Neural progenitor cell (in vitro differentiated cells): ENCODE measurements at regions not wholly inside any gene's neighbourhood (a gene's known extent, or its start where the extent isn't known, plus 50 kb on each side); places are given as distances from the start of the nearest gene placed in this dataset.

Source experiments
- DNase-seq: peaks from one replicate; pipeline ENCODE4 v3.0.0-alpha.2; 2016; ENCODE audit warnings: low spot score
- H2AFZ ChIP-seq: fragments of 200-600 bp; sonication (generic); replicated peaks from 2 replicates; pipeline ENCODE4 v1.6.1; 2016; ENCODE audit warnings: antibody characterized with exemption
- H3F3A ChIP-seq: fragments of 200-600 bp; sonication (generic); 2 replicates; pipeline ENCODE4 v1.6.1; 2016; ENCODE audit warnings: antibody characterized with exemption, low read depth
- H3K27ac ChIP-seq: fragments of 200-600 bp; sonication (generic); 2 replicates; pipeline ENCODE4 v1.5.1; 2016; ENCODE audit warnings: mild to moderate bottlenecking
- H3K27me3 ChIP-seq: fragments of 200-600 bp; sonication (generic); 2 replicates; pipeline ENCODE4 v1.6.1; 2016; ENCODE audit warnings: mild to moderate bottlenecking, moderate library complexity
- H3K36me3 ChIP-seq: fragments of 200-600 bp; sonication (generic); 2 replicates; pipeline ENCODE4 v1.5.1; 2016
- H3K4me1 ChIP-seq: fragments of 200-600 bp; sonication (generic); 2 replicates; pipeline ENCODE4 v1.6.1; 2016; ENCODE audit warnings: mixed run types
- H3K4me2 ChIP-seq: fragments of 200-600 bp; sonication (generic); 2 replicates; pipeline ENCODE4 v1.6.1; 2016
- H3K4me3 ChIP-seq: fragments of 200-600 bp; sonication (generic); 2 replicates; pipeline ENCODE4 v1.5.1; 2016
- H3K79me2 ChIP-seq: fragments of 200-600 bp; sonication (generic); 2 replicates; pipeline ENCODE4 v1.6.1; 2016; ENCODE audit warnings: low read depth
- H3K9ac ChIP-seq: fragments of 200-600 bp; sonication (generic); 2 replicates; pipeline ENCODE4 v1.6.1; 2016
- H3K9me3 ChIP-seq: fragments of 200-600 bp; sonication (generic); 2 replicates; pipeline ENCODE4 v1.5.1; 2016; ENCODE audit warnings: low read depth
- H4K20me1 ChIP-seq: fragments of 200-600 bp; sonication (generic); 2 replicates; pipeline ENCODE4 v1.6.1; 2016; ENCODE audit warnings: low read depth
- H3K27ac Mint-ChIP-seq: 3 replicates; pipeline ENCODE4 v1.8.0; 2021; ENCODE audit warnings: mixed read lengths
- H3K27me3 Mint-ChIP-seq: 2 replicates; pipeline ENCODE4 v1.8.0; 2022; ENCODE audit warnings: low read depth, mild to moderate bottlenecking, inconsistent platforms, moderate library complexity, mixed read lengths; ENCODE audit not compliant: insufficient read depth
- H3K36me3 Mint-ChIP-seq: 3 replicates; pipeline ENCODE4 v1.8.0; 2021; ENCODE audit warnings: mixed read lengths
- H3K4me1 Mint-ChIP-seq: 3 replicates; pipeline ENCODE4 v1.8.0; 2021; ENCODE audit warnings: mixed read lengths
- H3K4me3 Mint-ChIP-seq: 3 replicates; pipeline ENCODE4 v1.8.0; 2021; ENCODE audit warnings: mild to moderate bottlenecking, moderate library complexity, mixed read lengths
- H3K9me3 Mint-ChIP-seq: 3 replicates; pipeline ENCODE4 v1.8.0; 2020; ENCODE audit warnings: mixed read lengths
- EZH2 ChIP-seq: fragments of 200-600 bp; sonication (generic); IDR thresholded peaks from 2 replicates; pipeline ENCODE4 v1.6.1; 2017; ENCODE audit warnings: antibody characterized with exemption, mild to moderate bottlenecking, moderate library complexity
- EZH2phosphoT487 ChIP-seq: fragments of 200-600 bp; sonication (generic); IDR thresholded peaks from 2 replicates; pipeline ENCODE4 v1.6.1; 2017; ENCODE audit warnings: antibody characterized with exemption
- TF ChIP-seq, protein P1 (sequence below): fragments of 200-600 bp; sonication (generic); IDR thresholded peaks from 2 replicates; pipeline ENCODE4 v1.5.1; 2017; ENCODE audit warnings: antibody characterized with exemption, mild to moderate bottlenecking

DNA sequence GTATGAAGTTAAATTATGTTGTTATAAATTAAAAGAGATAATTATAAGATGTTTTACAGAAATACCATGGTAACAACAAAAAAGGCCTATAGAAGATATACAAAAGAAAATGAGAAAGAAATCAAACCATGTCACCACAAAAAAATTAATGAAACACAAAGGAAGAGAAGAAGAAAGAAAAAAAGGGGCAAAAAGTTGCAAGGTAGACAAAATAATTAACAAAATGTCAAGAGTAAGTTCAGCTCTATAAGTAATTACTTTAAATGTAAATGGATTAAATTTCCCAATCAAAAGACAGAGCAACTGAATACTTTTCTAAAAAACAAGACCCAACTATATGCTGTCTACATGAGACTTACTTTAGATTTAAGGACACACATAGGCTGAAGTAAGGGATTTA lies 378.4 kb upstream of the FSHR start:
- DNase-seq: no peak
- H3K27me3 ChIP-seq: no peaks in the 10 kb centered on the region
- Mint-ChIP-seq H3K4me1 (no peaks in the 10 kb centered on the region), H3K27me3 (no peaks in the 10 kb centered on the region), H3K36me3 (no peaks in the 10 kb centered on the region), H3K4me3 (no peak overlapping the region), H3K27ac (no peak overlapping the region), H3K9me3 (peaks cover 17% of the 10 kb centered on the region)
- no peak overlapping the region for H3K4me2 ChIP-seq
- H3K9me3 ChIP-seq: peaks cover 9% of the 10 kb centered on the region
- no peak overlapping the region for H3K4me3 ChIP-seq
- H3F3A ChIP-seq: no peaks in the 10 kb centered on the region
- no peaks in the 10 kb centered on the region for H3K4me1 ChIP-seq
- no peak for TF ChIP-seq EZH2phosphoT487
- TF ChIP-seq EZH2: no peak
- TF ChIP-seq, protein P1, sequence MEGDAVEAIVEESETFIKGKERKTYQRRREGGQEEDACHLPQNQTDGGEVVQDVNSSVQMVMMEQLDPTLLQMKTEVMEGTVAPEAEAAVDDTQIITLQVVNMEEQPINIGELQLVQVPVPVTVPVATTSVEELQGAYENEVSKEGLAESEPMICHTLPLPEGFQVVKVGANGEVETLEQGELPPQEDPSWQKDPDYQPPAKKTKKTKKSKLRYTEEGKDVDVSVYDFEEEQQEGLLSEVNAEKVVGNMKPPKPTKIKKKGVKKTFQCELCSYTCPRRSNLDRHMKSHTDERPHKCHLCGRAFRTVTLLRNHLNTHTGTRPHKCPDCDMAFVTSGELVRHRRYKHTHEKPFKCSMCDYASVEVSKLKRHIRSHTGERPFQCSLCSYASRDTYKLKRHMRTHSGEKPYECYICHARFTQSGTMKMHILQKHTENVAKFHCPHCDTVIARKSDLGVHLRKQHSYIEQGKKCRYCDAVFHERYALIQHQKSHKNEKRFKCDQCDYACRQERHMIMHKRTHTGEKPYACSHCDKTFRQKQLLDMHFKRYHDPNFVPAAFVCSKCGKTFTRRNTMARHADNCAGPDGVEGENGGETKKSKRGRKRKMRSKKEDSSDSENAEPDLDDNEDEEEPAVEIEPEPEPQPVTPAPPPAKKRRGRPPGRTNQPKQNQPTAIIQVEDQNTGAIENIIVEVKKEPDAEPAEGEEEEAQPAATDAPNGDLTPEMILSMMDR: no peak
- no peaks in the 10 kb centered on the region for H4K20me1 ChIP-seq
- no peaks in the 10 kb centered on the region for H3K79me2 ChIP-seq
- H3K36me3 ChIP-seq: no peaks in the 10 kb centered on the region
- H3K27ac ChIP-seq: no peak overlapping the region
- no peak overlapping the region for H3K9ac ChIP-seq
- H2AFZ ChIP-seq: no peak overlapping the region

DNA sequence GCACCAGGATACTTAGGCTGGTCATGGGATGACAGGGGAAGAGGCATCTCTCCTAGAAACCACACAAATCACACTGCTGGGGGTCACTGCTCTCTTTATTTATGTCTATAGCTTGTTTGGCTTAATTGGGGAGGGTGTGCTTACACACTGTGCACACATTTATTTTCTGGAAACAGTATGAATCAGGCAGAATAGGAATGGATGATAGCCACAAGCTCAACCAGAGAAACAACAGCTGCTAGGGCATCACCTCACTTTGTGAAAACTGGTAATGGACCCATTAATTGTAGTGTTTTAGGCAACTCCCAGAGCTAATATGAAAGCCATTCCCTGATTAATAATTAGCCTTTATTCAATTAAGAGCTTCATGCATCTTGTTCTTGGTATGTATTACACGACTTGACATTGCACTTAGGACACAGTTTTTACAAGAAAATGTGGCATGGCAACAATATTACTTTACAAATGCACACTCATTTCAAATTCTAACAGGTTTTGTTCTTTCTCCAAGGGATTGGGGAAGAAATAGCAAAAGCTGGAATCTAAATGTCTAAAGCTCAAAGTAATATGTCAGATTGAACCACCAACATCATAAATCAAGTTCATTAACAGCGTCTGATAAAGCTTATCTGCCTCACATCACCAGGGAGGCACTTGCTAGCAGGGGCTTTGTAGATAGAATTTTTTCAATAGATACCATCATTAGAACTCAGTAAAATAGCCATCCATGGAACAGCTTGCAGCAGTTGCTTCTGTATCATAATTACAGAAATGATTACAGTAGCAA lies 361.9 kb upstream of the FSHR start:
- Histone ChIP-seq H3K4me2 (no peak overlapping the region), H3K79me2 (no peaks in the 10 kb centered on the region), H3K36me3 (no peaks in the 10 kb centered on the region), H3K4me1 (no peaks in the 10 kb centered on the region), H3K9ac (no peak overlapping the region), H4K20me1 (no peaks in the 10 kb centered on the region), H3K27me3 (no peaks in the 10 kb centered on the region), H3K9me3 (no peaks in the 10 kb centered on the region), H3F3A (no peaks in the 10 kb centered on the region), H2AFZ (no peak overlapping the region), H3K4me3 (no peak overlapping the region), H3K27ac (no peak overlapping the region)
- Mint-ChIP-seq H3K27ac (no peak overlapping the region), H3K27me3 (peaks cover 2% of the 10 kb centered on the region), H3K4me1 (no peaks in the 10 kb centered on the region), H3K4me3 (no peak overlapping the region), H3K9me3 (peaks cover 4% of the 10 kb centered on the region), H3K36me3 (no peaks in the 10 kb centered on the region)
- no peak for DNase-seq
- no peak for TF ChIP-seq EZH2phosphoT487
- TF ChIP-seq, protein P1: no peak
- no peak for TF ChIP-seq EZH2

DNA sequence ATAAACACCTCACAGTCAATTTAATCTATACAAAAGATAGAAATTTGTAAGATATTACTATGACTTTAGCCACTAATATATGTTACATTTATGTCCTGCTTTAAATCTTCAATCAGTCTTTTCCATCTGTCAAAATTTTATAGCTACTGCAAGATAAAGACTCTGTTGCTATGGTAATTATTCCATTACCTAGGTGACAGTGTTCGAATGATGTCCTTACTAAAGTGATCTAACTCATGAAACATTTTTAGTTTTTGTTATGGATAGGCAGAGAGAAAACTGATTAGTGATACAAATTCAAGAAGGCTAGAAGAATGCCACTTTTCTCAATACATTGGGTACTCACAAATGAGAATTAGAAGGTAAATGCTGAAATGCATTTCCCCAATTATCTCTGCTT lies 359.9 kb upstream of the FSHR start:
- Mint-ChIP-seq H3K4me1 (no peaks in the 10 kb centered on the region), H3K27ac (no peak overlapping the region), H3K27me3 (no peaks in the 10 kb centered on the region), H3K4me3 (no peak overlapping the region), H3K9me3 (peaks cover 4% of the 10 kb centered on the region), H3K36me3 (no peaks in the 10 kb centered on the region)
- Histone ChIP-seq H4K20me1 (no peaks in the 10 kb centered on the region), H3K4me3 (no peak overlapping the region), H3K27ac (no peak overlapping the region), H3K9ac (no peak overlapping the region), H3K27me3 (no peaks in the 10 kb centered on the region), H3K4me1 (no peaks in the 10 kb centered on the region), H3K36me3 (no peaks in the 10 kb centered on the region), H3K4me2 (no peak overlapping the region), H3K79me2 (no peaks in the 10 kb centered on the region), H3K9me3 (no peaks in the 10 kb centered on the region), H3F3A (no peaks in the 10 kb centered on the region), H2AFZ (no peak overlapping the region)
- no peak for DNase-seq
- TF ChIP-seq EZH2phosphoT487 (no peak), EZH2 (no peak)
- TF ChIP-seq, protein P1: no peak
